SK-N-MC (cell line): ENCODE measurements at regions not wholly inside any gene's neighbourhood (a gene's known extent, or its start where the extent isn't known, plus 50 kb on each side); places are given as distances from the start of the nearest gene placed in this dataset.

Source experiments
- EZH2 ChIP-seq: fragments of 200-600 bp; sonication (generic); IDR thresholded peaks from one replicate; pipeline ENCODE4 v1.6.1; 2017; ENCODE audit warnings: antibody characterized with exemption
- POLR2AphosphoS5 ChIP-seq: IDR thresholded peaks from 2 replicates; pipeline ENCODE4 v1.6.1; 2012; ENCODE audit warnings: mild to moderate bottlenecking, low read depth, low read length, borderline replicate concordance

GRCh38 chr2:19460761-19461160 is 102.3 kb upstream of the OSR1 start:
- TF ChIP-seq EZH2 (no peak), POLR2AphosphoS5 (no peak)
